T-helper 1 cell treated with Interleukin-12 subunit alpha and Interleukin-12 subunit beta and Interleukin-4 antibody, amounts not matched to agents 30 μg/mL and 1 μg/mL, for 36 hours (primary cell): ENCODE measurements at regions not wholly inside any gene's neighbourhood (a gene's known extent, or its start where the extent isn't known, plus 50 kb on each side); places are given as distances from the start of the nearest gene placed in this dataset.
"Not testable (repeated sequence)": the region's sequence is repeated elsewhere in the genome, so short reads cannot be mapped to it uniquely, and the experiment has no call there.

Source experiments
- H3K27ac Mint-ChIP-seq: one replicate; pipeline ENCODE4 v1.8.0; 2021; ENCODE audit warnings: mild to moderate bottlenecking, mixed read lengths
- H3K27me3 Mint-ChIP-seq: one replicate; pipeline ENCODE4 v1.8.0; 2021; ENCODE audit warnings: low read depth, mixed read lengths
- H3K36me3 Mint-ChIP-seq: one replicate; pipeline ENCODE4 v1.8.0; 2021; ENCODE audit warnings: low read depth, mixed read lengths
- H3K4me1 Mint-ChIP-seq: one replicate; pipeline ENCODE4 v1.8.0; 2021; ENCODE audit warnings: low read depth, mixed read lengths
- H3K4me3 Mint-ChIP-seq: one replicate; pipeline ENCODE4 v1.8.0; 2021; ENCODE audit warnings: mild to moderate bottlenecking, moderate library complexity, mixed read lengths
- H3K9me3 Mint-ChIP-seq: one replicate; pipeline ENCODE4 v1.8.0; 2021; ENCODE audit warnings: mixed read lengths

- H3K36me3 Mint-ChIP-seq, result no peaks in the 10 kb centered on the region
- no peak overlapping the region for H3K4me3 Mint-ChIP-seq
Observed at GRCh38 chr5:89556215-89556913, 673.4 kb upstream of the MEF2C start.

GRCh38 chr5:89546657-89547056 lies 663.7 kb upstream of the MEF2C start:
- Mint-ChIP-seq H3K27me3 (no peaks in the 10 kb centered on the region), H3K27ac (no peak overlapping the region), H3K36me3 (no peaks in the 10 kb centered on the region), H3K4me1 (no peaks in the 10 kb centered on the region), H3K9me3 (no peaks in the 10 kb centered on the region), H3K4me3 (no peak overlapping the region)

More at GRCh38 chr5:89556215-89556913, 673.4 kb upstream of the MEF2C start:
- no peaks in the 10 kb centered on the region for H3K4me1 Mint-ChIP-seq
- no peak overlapping the region for H3K27ac Mint-ChIP-seq
- H3K27me3 Mint-ChIP-seq, result no peaks in the 10 kb centered on the region
- H3K9me3 Mint-ChIP-seq, result no peaks in the 10 kb centered on the region

GRCh38 chr5:89545626-89546025 lies 662.6 kb upstream of the MEF2C start:
- Mint-ChIP-seq H3K36me3 (no peaks in the 10 kb centered on the region), H3K4me3 (no peak overlapping the region), H3K27me3 (no peaks in the 10 kb centered on the region), H3K27ac (no peak overlapping the region), H3K9me3 (no peaks in the 10 kb centered on the region), H3K4me1 (no peaks in the 10 kb centered on the region)

DNA sequence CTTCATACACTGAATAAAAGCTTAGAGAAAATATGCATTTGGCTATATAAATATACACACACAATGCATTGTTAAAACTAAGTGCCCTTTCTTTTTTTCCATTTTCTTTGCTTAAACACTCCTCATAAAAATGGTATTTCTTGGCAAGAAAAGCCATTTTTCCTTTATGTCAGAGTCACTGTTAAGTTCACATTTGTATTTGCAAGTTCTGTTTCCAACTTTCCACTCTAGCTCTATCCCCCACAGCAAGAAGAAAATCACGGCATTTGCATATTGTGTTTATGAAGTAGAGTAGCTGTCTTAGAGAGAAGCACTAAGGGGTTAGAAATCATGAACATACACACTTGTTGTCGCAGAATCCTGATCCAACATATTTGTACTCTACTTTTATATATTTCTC lies 662.1 kb upstream of the MEF2C start:
- H3K36me3 Mint-ChIP-seq, result no peaks in the 10 kb centered on the region
- no peaks in the 10 kb centered on the region for H3K4me1 Mint-ChIP-seq
- H3K27ac Mint-ChIP-seq, result no peak overlapping the region
- no peaks in the 10 kb centered on the region for H3K27me3 Mint-ChIP-seq
- no peak overlapping the region for H3K4me3 Mint-ChIP-seq
- no peaks in the 10 kb centered on the region for H3K9me3 Mint-ChIP-seq

- no peak overlapping the region for H3K4me3 Mint-ChIP-seq
- H3K9me3 Mint-ChIP-seq, result no peaks in the 10 kb centered on the region
- no peaks in the 10 kb centered on the region for H3K27me3 Mint-ChIP-seq
- no peaks in the 10 kb centered on the region for H3K4me1 Mint-ChIP-seq
- no peak overlapping the region for H3K27ac Mint-ChIP-seq
- no peaks in the 10 kb centered on the region for H3K36me3 Mint-ChIP-seq
Observed at GRCh38 chr5:89542736-89543135, 659.8 kb upstream of the MEF2C start.

DNA sequence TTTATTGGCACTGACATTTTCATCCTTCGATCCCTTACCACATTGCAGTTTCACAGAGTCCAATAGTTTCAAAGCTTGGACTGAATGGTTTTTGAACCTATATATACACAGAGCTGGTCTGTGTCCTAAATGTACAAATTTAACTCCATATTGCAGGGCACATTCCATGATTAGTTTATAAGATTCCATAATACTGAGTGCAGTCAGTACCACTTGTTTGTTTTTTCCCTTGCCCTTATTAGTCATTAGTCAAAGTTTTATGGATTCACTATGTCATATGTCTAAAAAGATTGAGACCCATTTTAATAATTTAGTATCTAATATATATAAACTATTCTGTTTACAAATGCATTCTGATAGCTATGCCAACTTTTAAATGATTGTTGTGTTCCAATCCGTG lies 654.8 kb upstream of the MEF2C start:
- Mint-ChIP-seq H3K4me3 (no peak overlapping the region), H3K27ac (no peak overlapping the region), H3K36me3 (no peaks in the 10 kb centered on the region), H3K4me1 (no peaks in the 10 kb centered on the region), H3K9me3 (no peaks in the 10 kb centered on the region), H3K27me3 (no peaks in the 10 kb centered on the region)

DNA sequence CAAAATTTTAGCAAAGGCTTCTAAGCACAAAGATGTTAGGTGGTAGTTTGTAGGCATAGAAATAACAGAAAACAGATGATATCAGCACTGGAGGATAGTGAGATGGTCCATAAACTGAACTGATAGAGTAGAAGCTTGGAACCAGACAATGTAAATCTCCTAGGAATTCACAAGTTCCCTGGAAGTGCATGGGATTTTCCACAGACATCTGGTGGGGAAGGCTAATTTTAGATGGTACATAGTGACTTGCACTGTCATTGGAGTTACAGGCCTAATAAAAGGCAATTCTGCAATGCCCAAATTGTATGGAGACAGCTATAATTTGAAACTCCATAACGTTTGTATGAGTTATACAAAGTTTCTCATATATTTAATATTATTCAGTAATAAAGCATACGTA lies 653.0 kb upstream of the MEF2C start:
- no peaks in the 10 kb centered on the region for H3K36me3 Mint-ChIP-seq
- no peaks in the 10 kb centered on the region for H3K27me3 Mint-ChIP-seq
- H3K27ac Mint-ChIP-seq, result no peak overlapping the region
- H3K9me3 Mint-ChIP-seq, result no peaks in the 10 kb centered on the region
- H3K4me3 Mint-ChIP-seq, result no peak overlapping the region
- no peaks in the 10 kb centered on the region for H3K4me1 Mint-ChIP-seq

DNA sequence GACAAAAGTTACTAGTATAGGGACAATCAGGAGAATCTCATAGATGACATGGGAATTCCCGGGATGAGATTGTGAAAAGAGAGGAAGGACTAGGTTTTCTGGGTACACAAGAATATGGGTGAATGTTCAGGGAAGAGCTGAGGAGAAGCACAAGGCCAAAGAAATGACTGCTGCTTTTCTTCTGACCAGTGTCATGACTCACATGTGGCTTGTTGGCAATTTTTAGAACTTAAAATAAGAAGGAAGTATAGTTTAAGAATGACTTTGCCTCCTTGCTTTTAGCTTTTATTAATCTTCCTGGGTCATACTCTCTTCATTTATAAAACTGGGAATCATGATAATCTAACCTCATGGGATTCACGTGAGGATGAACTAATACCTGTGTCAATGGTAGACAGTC lies 652.4 kb upstream of the MEF2C start:
- Mint-ChIP-seq H3K27me3 (no peaks in the 10 kb centered on the region), H3K36me3 (no peaks in the 10 kb centered on the region), H3K9me3 (no peaks in the 10 kb centered on the region), H3K4me3 (no peak overlapping the region), H3K4me1 (no peaks in the 10 kb centered on the region), H3K27ac (no peak overlapping the region)

GRCh38 chr5:89534331-89534730 lies 651.3 kb upstream of the MEF2C start:
- no peaks in the 10 kb centered on the region for H3K36me3 Mint-ChIP-seq
- no peaks in the 10 kb centered on the region for H3K4me1 Mint-ChIP-seq
- no peaks in the 10 kb centered on the region for H3K9me3 Mint-ChIP-seq
- no peak overlapping the region for H3K27ac Mint-ChIP-seq
- H3K4me3 Mint-ChIP-seq, result no peak overlapping the region
- H3K27me3 Mint-ChIP-seq, result no peaks in the 10 kb centered on the region

DNA sequence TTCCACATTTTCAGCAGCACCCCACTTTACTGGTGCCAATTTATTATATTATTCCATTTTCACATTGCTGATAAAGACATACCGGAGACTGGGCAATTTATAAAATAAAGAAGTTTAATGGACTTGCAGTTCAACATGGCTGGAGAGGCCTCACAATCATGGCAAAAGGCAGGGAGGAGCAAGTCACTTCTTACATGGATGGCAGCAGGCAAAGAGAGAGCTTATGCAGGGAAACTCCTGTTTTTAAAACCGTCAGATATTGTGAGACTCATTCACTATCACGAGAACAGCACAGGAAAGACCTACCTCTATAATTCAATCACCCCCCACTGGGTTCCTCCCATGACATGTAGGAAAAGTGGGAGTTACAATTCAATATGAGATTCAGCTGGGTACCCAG lies 641.8 kb upstream of the MEF2C start:
- no peak overlapping the region for H3K27ac Mint-ChIP-seq
- no peaks in the 10 kb centered on the region for H3K27me3 Mint-ChIP-seq
- no peaks in the 10 kb centered on the region for H3K36me3 Mint-ChIP-seq
- no peaks in the 10 kb centered on the region for H3K4me1 Mint-ChIP-seq
- H3K9me3 Mint-ChIP-seq, result no peaks in the 10 kb centered on the region
- no peak overlapping the region for H3K4me3 Mint-ChIP-seq

- H3K4me1 Mint-ChIP-seq, result not testable (repeated sequence)
Observed at GRCh38 chr5:89523867-89524266, 640.9 kb upstream of the MEF2C start.

DNA sequence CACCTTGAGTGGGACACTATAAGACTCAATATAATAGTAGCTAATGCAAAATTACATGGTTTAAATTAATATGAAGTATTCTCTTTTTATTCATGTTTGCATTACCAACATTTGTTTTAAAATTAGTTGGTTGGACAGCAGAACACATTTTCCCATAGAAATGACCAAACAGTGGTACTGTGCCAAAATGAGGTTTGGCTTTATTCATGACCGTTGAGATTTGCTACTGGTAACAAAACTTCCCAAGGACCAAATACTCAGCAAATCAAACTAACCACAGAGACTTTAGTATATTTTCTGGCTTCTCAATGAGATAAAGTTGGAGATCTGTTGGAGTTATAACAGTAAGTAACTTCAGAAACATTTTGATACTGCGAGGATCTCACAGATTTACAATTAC lies 637.8 kb upstream of the MEF2C start:
- no peak overlapping the region for H3K4me3 Mint-ChIP-seq
- no peaks in the 10 kb centered on the region for H3K27me3 Mint-ChIP-seq
- H3K4me1 Mint-ChIP-seq, result no peaks in the 10 kb centered on the region
- H3K27ac Mint-ChIP-seq, result no peak overlapping the region
- no peaks in the 10 kb centered on the region for H3K9me3 Mint-ChIP-seq
- no peaks in the 10 kb centered on the region for H3K36me3 Mint-ChIP-seq

More at GRCh38 chr5:89523867-89524266, 640.9 kb upstream of the MEF2C start:
- H3K4me3 Mint-ChIP-seq, H3K9me3 Mint-ChIP-seq, H3K27ac Mint-ChIP-seq, H3K36me3 Mint-ChIP-seq, H3K27me3 Mint-ChIP-seq: not testable (repeated sequence)

- no peaks in the 10 kb centered on the region for H3K36me3 Mint-ChIP-seq
- no peak overlapping the region for H3K27ac Mint-ChIP-seq
- H3K4me1 Mint-ChIP-seq, result peaks cover 2% of the 10 kb centered on the region
- H3K27me3 Mint-ChIP-seq, result no peaks in the 10 kb centered on the region
- peaks cover 5% of the 10 kb centered on the region for H3K9me3 Mint-ChIP-seq
- H3K4me3 Mint-ChIP-seq, result no peak overlapping the region
Observed at GRCh38 chr5:89513299-89514044, 630.5 kb upstream of the MEF2C start.

DNA sequence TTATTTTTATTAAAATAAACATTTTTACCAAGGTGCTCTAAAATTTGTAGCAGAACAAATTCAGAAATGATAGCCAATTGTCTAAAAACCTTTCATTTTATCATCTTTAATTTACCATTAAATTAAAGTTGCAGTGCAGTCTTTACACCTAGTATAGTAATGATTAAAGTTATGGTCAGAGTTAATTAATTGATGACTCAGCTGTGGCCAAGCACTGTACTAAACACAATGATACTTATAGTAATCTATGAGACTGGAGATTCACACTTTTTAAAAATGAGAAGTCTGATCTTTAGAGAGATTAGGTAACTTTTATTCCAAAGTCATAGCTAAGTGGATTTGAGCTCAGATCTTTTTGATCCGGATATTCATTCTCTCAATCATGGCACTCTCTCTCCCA lies 621.1 kb upstream of the MEF2C start:
- Mint-ChIP-seq H3K27ac (no peak overlapping the region), H3K9me3 (no peaks in the 10 kb centered on the region), H3K4me1 (no peaks in the 10 kb centered on the region), H3K27me3 (no peaks in the 10 kb centered on the region), H3K36me3 (no peaks in the 10 kb centered on the region), H3K4me3 (no peak overlapping the region)

DNA sequence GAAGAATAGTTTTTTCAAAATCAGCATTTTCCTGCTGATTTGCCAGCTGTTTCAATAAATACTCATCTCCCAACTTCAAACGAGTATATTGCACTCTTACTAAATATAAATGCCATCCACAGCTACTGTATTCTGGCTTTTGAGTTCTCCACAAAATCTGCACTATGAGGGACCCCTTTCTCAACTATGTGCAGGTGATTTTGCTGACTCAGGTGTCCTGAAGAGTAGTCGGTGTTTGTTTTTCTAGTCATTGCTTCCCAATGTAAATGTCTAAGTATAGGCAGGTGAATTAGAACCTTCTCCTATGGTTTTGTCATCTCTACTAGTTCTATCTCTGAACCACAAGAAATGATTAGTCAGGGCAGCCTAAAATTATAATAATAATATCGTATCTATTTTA lies 616.8 kb upstream of the MEF2C start:
- H3K4me3 Mint-ChIP-seq, result no peak overlapping the region
- H3K27me3 Mint-ChIP-seq, result no peaks in the 10 kb centered on the region
- no peaks in the 10 kb centered on the region for H3K4me1 Mint-ChIP-seq
- H3K27ac Mint-ChIP-seq, result no peak overlapping the region
- H3K36me3 Mint-ChIP-seq, result no peaks in the 10 kb centered on the region
- H3K9me3 Mint-ChIP-seq, result no peaks in the 10 kb centered on the region
